Fibroblast of skin of left quadriceps (primary cell): ENCODE measurements at regions not wholly inside any gene's neighbourhood (a gene's known extent, or its start where the extent isn't known, plus 50 kb on each side); places are given as distances from the start of the nearest gene placed in this dataset.
"Not testable (repeated sequence)": the region's sequence is repeated elsewhere in the genome, so short reads cannot be mapped to it uniquely, and the experiment has no call there.

ENCODE experiments used
- DNase-seq, 2 experiments: peaks; one replicate each; pipeline ENCODE4 v3.0.0-alpha.2; 2013; ENCODE audit warnings: low read depth in 2 of 2

- not testable (repeated sequence) for DNase-seq
Observed at GRCh38 chr7:6990426-6991152, 164.5 kb upstream of the CCZ1B start.

GRCh38 chr7:6991169-6991611 is 165.1 kb upstream of the CCZ1B start:
- not testable (repeated sequence) for DNase-seq

GRCh38 chr7:6991686-6992085 is 165.6 kb upstream of the CCZ1B start:
- DNase-seq, result not testable (repeated sequence)

GRCh38 chr7:6992133-6992532 is 166.1 kb upstream of the CCZ1B start:
- not testable (repeated sequence) for DNase-seq

GRCh38 chr7:6995026-6995425 is 169.0 kb upstream of the CCZ1B start:
- not testable (repeated sequence) for DNase-seq

GRCh38 chr7:6995493-6996289 is 169.6 kb upstream of the CCZ1B start:
- not testable (repeated sequence) for DNase-seq

GRCh38 chr7:6999067-6999666 is 173.1 kb upstream of the CCZ1B start:
- not testable (repeated sequence) for DNase-seq

GRCh38 chr7:7002418-7003062 is 176.5 kb upstream of the CCZ1B start:
- DNase-seq, result no peak

- DNase-seq, result no peak
Observed at GRCh38 chr7:7005303-7005702, 177.0 kb upstream of the C1GALT1 start.

GRCh38 chr7:7005949-7006348 is 176.4 kb upstream of the C1GALT1 start:
- DNase-seq, result not testable (repeated sequence)

- DNase-seq, result not testable (repeated sequence)
Observed at GRCh38 chr7:7011241-7011640, 171.1 kb upstream of the C1GALT1 start.

- not testable (repeated sequence) for DNase-seq
Observed at GRCh38 chr7:7011751-7012150, 170.6 kb upstream of the C1GALT1 start.

- DNase-seq, result no peak
Observed at GRCh38 chr7:7014827-7015595, 167.3 kb upstream of the C1GALT1 start.

GRCh38 chr7:7017707-7018280 is 164.6 kb upstream of the C1GALT1 start:
- no peak for DNase-seq

GRCh38 chr7:7018290-7018689 is 164.1 kb upstream of the C1GALT1 start:
- no peak for DNase-seq

GRCh38 chr7:7032221-7032620 is 150.1 kb upstream of the C1GALT1 start:
- no peak for DNase-seq

- DNase-seq, result no peak
Observed at GRCh38 chr7:7035851-7036250, 146.5 kb upstream of the C1GALT1 start.

GRCh38 chr7:7042286-7042893 is 140.0 kb upstream of the C1GALT1 start:
- DNase-seq, result not testable (repeated sequence)

- DNase-seq, result no peak
Observed at GRCh38 chr7:7044806-7045205, 137.5 kb upstream of the C1GALT1 start.

GRCh38 chr7:7048213-7048612 is 134.1 kb upstream of the C1GALT1 start:
- DNase-seq, result no peak
